ENCODE measurements at regions not wholly inside any gene's neighbourhood (a gene's known extent, or its start where the extent isn't known, plus 50 kb on each side); places are given as distances from the start of the nearest gene placed in this dataset.

DNA sequence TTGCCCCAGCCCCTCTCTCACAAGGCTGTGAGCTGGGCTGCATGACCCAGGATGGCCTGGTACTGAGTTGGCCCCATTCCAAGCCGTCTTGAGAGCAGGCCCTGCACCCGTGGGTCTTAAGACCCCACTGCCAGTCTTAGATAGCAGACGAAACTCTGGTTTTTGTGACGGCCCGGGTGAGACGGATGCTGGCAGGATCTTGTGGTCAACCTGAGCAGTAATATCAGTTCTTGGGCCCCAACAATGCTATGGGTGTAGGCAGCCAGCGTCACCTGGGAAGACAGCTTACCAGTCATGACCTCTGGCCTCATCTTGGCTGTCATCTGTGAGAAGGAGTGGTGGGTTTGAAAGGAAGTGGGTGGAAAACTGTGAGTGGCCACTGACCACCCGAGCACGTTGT lies 305.8 kb downstream of the ARRDC4 start:
- TF ChIP-seq, protein P1, sequence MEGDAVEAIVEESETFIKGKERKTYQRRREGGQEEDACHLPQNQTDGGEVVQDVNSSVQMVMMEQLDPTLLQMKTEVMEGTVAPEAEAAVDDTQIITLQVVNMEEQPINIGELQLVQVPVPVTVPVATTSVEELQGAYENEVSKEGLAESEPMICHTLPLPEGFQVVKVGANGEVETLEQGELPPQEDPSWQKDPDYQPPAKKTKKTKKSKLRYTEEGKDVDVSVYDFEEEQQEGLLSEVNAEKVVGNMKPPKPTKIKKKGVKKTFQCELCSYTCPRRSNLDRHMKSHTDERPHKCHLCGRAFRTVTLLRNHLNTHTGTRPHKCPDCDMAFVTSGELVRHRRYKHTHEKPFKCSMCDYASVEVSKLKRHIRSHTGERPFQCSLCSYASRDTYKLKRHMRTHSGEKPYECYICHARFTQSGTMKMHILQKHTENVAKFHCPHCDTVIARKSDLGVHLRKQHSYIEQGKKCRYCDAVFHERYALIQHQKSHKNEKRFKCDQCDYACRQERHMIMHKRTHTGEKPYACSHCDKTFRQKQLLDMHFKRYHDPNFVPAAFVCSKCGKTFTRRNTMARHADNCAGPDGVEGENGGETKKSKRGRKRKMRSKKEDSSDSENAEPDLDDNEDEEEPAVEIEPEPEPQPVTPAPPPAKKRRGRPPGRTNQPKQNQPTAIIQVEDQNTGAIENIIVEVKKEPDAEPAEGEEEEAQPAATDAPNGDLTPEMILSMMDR (IDR thresholded peaks at IDR 0.05; ENCODE audit: low read depth, low read length, poor library complexity, severe bottlenecking) = no peak
- no peak for TF ChIP-seq EZH2phosphoT487 (IDR thresholded peaks at IDR 0.05; ENCODE audit: borderline replicate concordance, low read length)

All from DOHH2 (cell line).